HG03558 (cell line): ENCODE measurements at regions not wholly inside any gene's neighbourhood (a gene's known extent, or its start where the extent isn't known, plus 50 kb on each side); places are given as distances from the start of the nearest gene placed in this dataset.

Experiments
- ATAC-seq: cut with Tn5 transposase; IDR thresholded peaks from one replicate; pipeline ENCODE4 v1.9.1; 2021; ENCODE audit warnings: moderate number of reproducible peaks; ENCODE audit not compliant: unreplicated experiment; ENCODE audit errors: extremely low read depth

GRCh38 chr5:169369130-169369529, 68.2 kb upstream of the SLIT3 start:
- no peak for ATAC-seq

- no peak for ATAC-seq
Measured at GRCh38 chr5:169367861-169368260, 66.9 kb upstream of the SLIT3 start.

- no peak for ATAC-seq
Measured at GRCh38 chr5:169357291-169357690, 56.4 kb upstream of the SLIT3 start.

GRCh38 chr5:169356811-169357210, 55.9 kb upstream of the SLIT3 start:
- no peak for ATAC-seq

GRCh38 chr5:169356181-169356580, 55.2 kb upstream of the SLIT3 start:
- no peak for ATAC-seq

GRCh38 chr5:169354921-169355320, 54.0 kb upstream of the SLIT3 start:
- ATAC-seq, result no peak

GRCh38 chr5:169354263-169354662, 53.3 kb upstream of the SLIT3 start:
- no peak for ATAC-seq

GRCh38 chr5:169352901-169353300, 52.0 kb upstream of the SLIT3 start:
- ATAC-seq, result no peak

GRCh38 chr5:169351721-169352120, 50.8 kb upstream of the SLIT3 start:
- no peak for ATAC-seq

GRCh38 chr5:169350759-169351240, 49.9 kb upstream of the SLIT3 start:
- ATAC-seq, result no peak
